HG02973 (cell line): ENCODE measurements at regions not wholly inside any gene's neighbourhood (a gene's known extent, or its start where the extent isn't known, plus 50 kb on each side); places are given as distances from the start of the nearest gene placed in this dataset.
"Not testable (repeated sequence)": the region's sequence is repeated elsewhere in the genome, so short reads cannot be mapped to it uniquely, and the experiment has no call there.

Source experiments
- ATAC-seq: cut with Tn5 transposase; IDR thresholded peaks from one replicate; pipeline ENCODE4 v1.9.1; 2021; ENCODE audit warnings: moderate library complexity; ENCODE audit not compliant: unreplicated experiment

DNA sequence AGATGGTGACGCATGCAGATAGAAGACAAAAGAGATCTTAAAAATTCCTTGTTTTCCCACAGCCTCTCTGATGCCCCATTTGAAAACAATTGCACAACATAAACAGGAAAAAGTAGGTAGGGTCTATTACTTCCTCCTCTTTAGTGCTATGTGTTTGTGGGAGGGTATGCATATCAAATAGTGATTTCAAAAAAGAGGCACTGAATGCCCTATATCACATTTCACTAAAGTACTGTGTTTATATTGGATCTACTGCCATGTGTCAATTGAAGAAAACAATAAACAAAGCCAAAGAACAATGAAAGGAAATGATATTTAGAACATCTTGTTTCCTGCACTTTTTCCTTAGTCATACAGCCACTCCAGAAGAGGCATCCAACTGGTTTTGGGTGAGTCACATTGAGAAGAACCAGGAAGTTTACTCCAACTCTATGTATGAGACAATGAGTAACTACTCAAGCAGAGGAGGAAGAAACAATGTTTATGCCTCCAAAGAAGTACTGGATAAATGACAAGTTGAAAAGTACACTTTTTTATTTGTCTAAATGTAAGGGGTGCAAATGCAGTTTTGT is 583.6 kb downstream of the FBXO15 start:
- no peak for ATAC-seq

DNA sequence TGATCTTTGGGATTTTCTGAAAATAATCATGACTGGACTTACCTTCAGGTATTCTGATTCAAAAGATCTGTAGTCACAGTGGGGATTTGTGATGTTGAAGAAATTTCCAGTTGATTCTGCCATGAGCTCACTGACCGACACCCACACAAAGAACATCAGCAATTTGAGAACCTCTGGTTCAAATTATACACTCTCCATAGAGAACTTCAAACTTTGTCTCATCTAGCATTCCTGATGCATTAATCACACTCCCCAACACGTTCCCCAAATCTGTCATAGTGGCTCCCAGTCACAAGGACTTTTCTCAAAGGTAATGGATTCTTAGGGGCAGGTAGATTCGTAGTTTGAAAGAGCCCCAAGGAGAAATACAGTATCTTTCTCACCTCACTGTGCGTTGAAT is 584.3 kb downstream of the FBXO15 start:
- no peak for ATAC-seq

GRCh38 chr18:73556904-73557303 is 590.7 kb downstream of the FBXO15 start:
- ATAC-seq = no peak

DNA sequence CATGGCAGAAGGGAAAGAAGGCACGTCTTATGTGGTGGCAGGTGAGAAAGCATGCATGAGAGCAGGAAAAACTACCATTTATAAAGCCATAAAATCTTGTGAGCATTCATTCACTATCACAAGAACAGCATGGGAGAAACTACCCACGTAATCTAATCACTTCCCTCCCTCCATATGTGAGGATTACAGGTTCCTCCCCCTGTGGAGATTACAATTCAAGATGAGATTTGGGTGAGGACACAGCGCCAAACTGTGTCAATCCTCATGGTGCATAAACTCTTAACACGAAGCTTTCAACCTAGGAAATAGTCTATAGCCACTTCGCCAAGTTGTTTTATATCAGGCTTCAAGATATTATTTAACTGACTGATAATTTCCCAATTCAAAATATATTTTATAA is 595.5 kb downstream of the FBXO15 start:
- no peak for ATAC-seq

- ATAC-seq = no peak
Observed at GRCh38 chr18:73551211-73551610, 596.4 kb downstream of the FBXO15 start.

DNA sequence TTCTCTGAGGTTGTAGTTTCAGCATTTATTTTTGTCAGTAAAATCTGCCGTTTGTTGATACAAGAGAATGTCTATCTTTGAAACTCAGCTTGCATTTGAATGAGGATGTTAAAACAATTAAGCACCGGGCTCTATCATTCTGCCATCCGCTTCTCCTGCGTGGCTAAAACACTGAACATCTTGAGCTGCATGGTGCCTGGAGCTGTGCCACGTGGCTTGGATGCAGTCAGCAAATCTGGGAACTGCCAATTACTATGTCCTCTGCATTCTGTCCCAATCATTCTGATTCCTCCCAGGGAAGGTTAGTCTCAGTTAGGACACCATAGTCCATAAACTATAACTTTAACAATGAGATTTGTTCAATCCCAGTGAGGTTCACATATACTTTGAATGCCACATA is 598.4 kb downstream of the FBXO15 start:
- ATAC-seq = no peak

DNA sequence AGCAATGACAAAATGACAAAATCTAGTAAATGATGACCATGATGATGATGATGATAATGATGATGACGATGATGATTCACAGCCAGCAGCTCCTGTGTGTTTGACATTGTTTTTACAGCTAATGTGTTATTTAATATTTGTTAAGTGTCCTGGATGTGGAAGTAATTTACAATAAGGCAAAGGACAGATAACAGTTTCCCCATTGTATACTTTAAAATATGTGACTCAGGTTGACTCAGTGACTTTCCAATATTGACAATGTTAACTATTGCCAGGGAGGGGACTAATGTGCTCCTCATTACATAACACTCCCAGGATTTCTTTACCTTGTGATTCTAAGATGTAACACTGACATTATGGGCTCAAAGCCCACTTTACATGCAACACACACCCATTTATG is 602.2 kb downstream of the FBXO15 start:
- no peak for ATAC-seq

- ATAC-seq = no peak
Observed at GRCh38 chr18:73544617-73545016, 603.0 kb downstream of the FBXO15 start.

DNA sequence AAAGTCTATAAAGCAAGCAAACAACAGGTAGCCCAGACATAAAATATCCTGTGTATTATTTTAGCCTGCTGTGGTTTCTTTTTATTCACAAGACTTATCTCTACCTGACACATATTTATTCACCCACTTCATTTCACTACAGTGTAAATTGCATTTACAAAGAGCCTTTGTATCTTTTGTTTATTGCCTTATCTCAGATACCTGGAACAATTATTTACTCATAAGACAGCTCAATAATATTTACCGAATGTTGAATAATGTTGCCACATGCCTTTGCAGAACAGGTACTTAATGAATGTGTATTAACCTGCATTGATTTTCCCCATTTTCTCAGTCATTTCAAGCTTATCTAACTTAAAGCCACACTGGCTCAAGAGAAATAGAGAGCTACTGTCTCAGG is 603.6 kb downstream of the FBXO15 start:
- no peak for ATAC-seq

DNA sequence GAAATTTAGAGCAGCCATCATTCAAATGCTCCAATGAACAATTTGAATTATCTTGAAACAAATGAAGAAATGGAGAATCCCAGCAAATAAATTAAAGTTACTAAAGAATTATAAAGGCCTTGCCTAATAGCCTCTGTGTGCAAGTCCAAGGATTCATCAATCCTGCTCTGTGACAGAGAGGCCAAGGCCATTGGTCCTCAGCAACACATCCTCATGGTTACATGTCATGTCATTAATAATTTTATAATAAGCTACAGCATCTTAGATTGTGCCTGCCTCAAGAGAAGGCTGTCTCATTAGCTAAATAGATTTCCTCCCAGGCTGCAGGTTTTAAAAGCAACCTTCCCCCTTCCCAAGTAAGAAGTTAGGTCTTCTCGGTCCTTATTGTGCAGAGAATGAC is 611.6 kb downstream of the FBXO15 start:
- no peak for ATAC-seq

GRCh38 chr18:73535189-73535588 is 612.4 kb downstream of the FBXO15 start:
- no peak for ATAC-seq

GRCh38 chr18:73531601-73532000 is 616.0 kb downstream of the FBXO15 start:
- ATAC-seq = no peak

GRCh38 chr18:73528066-73528465 is 619.6 kb downstream of the FBXO15 start:
- ATAC-seq = no peak

DNA sequence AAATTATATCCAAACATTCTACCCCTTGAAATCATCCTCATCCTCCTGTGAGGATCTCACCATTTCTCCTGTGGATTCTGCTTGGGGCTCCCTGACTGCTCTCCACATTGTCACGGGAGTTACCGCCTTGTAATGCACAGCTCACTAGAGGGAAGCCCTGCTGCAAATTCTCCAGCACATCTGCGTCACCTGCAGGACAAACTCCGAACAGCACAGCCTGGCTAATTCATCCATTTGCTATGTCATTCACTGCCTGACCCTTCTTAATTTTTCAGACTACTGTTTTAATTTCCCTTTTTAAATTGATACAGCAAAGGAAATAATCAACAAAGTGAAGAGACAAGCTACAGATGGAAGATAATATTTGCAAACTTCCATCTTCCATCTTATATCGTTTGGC is 627.4 kb downstream of the FBXO15 start:
- ATAC-seq = no peak

- ATAC-seq = not testable (repeated sequence)
Observed at GRCh38 chr18:73516056-73516455, 631.6 kb downstream of the FBXO15 start.

- ATAC-seq = no peak
Observed at GRCh38 chr18:73514449-73514848, 633.2 kb downstream of the FBXO15 start.

DNA sequence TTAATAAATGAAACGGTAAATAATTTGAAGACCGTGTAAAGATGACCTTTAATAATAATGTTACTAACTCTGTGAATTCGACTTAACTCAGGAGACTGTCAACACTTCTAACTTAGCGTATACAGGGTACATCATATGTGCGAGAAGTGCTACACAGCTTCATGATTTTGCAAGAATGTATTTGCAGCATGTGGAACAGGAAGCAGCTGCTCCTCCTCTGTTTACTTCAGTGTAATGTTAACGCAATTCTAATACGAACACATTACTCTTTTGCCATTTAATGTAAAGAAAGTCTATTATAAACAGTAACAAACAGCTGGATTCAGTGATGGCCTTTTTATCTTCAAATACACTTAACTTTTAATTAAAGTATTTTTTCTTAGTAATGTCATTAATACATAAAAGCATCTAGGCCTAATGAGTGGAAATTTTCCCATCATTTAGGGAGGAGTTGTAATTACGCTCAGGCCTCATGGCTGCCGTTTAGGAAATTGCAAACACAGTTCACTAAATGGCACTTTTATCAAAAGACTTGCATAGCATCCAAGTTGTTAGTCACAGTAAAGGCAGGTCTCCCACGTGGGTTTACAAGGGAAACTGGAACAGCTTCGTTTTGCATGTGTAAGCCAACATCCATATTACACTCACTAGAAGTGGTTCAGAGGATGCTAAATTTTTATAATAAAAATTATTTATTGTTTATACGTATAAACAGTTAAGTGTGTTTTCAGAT is 635.7 kb downstream of the FBXO15 start:
- no peak for ATAC-seq

DNA sequence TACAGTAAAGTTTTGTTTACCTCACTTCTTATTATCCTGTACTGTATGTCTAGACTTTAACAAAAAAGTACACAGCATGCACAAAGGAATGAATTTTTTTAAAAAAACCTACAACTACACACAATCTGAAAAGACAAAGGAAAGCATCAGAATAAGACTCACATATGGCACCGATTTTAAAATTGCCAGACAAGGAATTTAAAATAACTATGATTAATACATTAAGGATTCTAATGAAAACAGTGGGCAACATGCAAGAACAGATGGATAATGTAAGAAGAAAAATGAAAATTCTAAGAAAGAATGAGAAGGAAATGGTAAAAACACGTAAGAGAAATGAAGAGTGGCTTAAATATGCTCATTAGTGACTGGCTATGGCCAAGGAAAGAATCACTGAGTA is 638.2 kb downstream of the FBXO15 start:
- no peak for ATAC-seq

DNA sequence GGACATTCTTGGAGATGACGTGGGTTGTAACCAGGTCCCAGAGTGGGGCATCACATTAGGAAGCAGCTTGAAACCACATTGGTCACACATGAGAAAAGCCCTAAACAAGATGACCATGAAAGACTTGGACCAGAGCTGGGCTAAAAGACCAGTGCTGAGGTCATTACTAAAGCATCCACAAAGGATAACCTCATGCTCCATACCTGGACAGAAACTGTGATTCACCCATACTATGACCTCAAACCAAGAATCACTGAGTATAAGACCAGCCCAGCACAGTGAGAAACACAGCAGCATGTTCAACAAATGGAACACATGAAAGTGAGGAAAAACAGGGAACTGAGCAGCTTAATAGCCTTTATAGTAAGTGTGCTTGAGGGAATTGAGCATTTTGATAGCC is 635.5 kb upstream of the NETO1 start:
- ATAC-seq = no peak

DNA sequence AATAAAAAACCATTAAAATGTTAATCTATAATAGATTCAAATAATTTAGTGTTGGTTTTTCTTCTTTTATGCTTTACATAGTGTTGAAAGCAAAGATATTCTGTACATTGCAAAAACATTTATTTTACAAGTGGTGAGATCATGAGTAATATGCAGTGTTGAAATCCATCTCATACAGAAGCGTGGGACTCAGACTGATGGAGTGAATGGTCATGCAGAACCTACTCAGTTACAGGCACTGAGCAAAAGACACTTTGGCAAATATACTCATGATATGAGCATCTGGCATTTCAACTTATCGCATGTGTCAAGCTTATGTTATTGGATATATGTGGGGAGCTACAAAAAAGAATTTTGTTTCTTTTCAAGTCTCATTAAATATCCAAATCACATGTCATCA is 620.2 kb upstream of the NETO1 start:
- no peak for ATAC-seq

DNA sequence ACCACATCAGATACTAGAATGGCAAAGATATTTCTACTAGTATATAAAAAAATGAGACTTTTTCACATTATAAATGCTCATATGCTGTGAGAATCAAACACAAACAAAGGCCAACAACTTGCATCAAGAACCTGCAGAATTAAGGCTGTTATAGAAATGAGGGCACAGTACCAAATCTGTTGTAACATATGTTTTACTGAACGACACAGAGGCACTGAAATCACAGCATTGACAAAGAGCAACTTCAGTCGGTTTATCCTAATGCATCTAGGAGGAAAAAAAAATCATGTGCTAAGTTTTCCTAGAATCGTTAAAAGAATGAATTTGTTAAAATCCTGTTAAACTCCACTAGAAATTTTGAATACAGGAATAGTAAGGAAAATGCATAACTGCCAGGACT is 617.4 kb upstream of the NETO1 start:
- no peak for ATAC-seq

- ATAC-seq = no peak
Observed at GRCh38 chr18:73482901-73483300, 615.1 kb upstream of the NETO1 start.

DNA sequence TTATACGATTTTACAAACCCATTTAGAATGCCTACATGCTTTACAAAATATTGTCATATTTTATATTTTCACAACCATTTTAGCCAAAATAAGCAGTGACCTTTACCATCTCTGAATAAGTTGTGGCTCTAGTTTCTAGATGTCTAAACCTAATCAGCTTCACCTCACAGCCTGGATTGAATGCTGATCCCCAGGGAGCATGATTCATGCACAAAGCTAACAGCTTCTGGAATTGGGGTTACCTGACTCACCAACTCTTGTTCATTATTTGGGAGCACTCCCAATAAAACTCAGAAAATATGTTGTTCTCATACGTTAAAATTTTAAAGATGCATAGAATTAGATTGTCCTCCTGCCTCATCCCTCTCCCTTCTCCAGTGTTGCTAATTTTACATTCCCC is 611.7 kb upstream of the NETO1 start:
- ATAC-seq = no peak
